HG03460 (cell line): ENCODE measurements at regions not wholly inside any gene's neighbourhood (a gene's known extent, or its start where the extent isn't known, plus 50 kb on each side); places are given as distances from the start of the nearest gene placed in this dataset.

Experiments
- ATAC-seq: cut with Tn5 transposase; IDR thresholded peaks from one replicate; pipeline ENCODE4 v1.9.1; 2021; ENCODE audit not compliant: unreplicated experiment

GRCh38 chr5:21185536-21185935, 1197.5 kb upstream of the CDH18 start:
- ATAC-seq, result no peak

GRCh38 chr5:21184581-21184980, 1196.6 kb upstream of the CDH18 start:
- ATAC-seq, result no peak

GRCh38 chr5:21181609-21182125, 1193.7 kb upstream of the CDH18 start:
- ATAC-seq, result no peak

GRCh38 chr5:21173526-21173925, 1185.5 kb upstream of the CDH18 start:
- no peak for ATAC-seq

GRCh38 chr5:21173036-21173435, 1185.0 kb upstream of the CDH18 start:
- no peak for ATAC-seq

GRCh38 chr5:21171038-21171437, 1183.0 kb upstream of the CDH18 start:
- no peak for ATAC-seq

- no peak for ATAC-seq
Observed at GRCh38 chr5:21168557-21168956, 1180.6 kb upstream of the CDH18 start.

- no peak for ATAC-seq
Observed at GRCh38 chr5:21165344-21165743, 1177.3 kb upstream of the CDH18 start.

- ATAC-seq, result no peak
Observed at GRCh38 chr5:21164425-21164824, 1176.4 kb upstream of the CDH18 start.

- no peak for ATAC-seq
Observed at GRCh38 chr5:21159510-21160059, 1171.6 kb upstream of the CDH18 start.

- no peak for ATAC-seq
Observed at GRCh38 chr5:21154526-21154925, 1166.5 kb upstream of the CDH18 start.

GRCh38 chr5:21152611-21153010, 1164.6 kb upstream of the CDH18 start:
- no peak for ATAC-seq

- no peak for ATAC-seq
Observed at GRCh38 chr5:21145376-21145775, 1157.4 kb upstream of the CDH18 start.

GRCh38 chr5:21143686-21144085, 1155.7 kb upstream of the CDH18 start:
- ATAC-seq, result no peak

- no peak for ATAC-seq
Observed at GRCh38 chr5:21142791-21143190, 1154.8 kb upstream of the CDH18 start.

GRCh38 chr5:21140987-21141386, 1153.0 kb upstream of the CDH18 start:
- ATAC-seq, result no peak

- no peak for ATAC-seq
Observed at GRCh38 chr5:21126236-21126635, 1138.2 kb upstream of the CDH18 start.

- no peak for ATAC-seq
Observed at GRCh38 chr5:21125238-21125983, 1137.4 kb upstream of the CDH18 start.

- ATAC-seq, result no peak
Observed at GRCh38 chr5:21121213-21121612, 1133.2 kb upstream of the CDH18 start.

- no peak for ATAC-seq
Observed at GRCh38 chr5:21097661-21098060, 1109.7 kb upstream of the CDH18 start.

- no peak for ATAC-seq
Observed at GRCh38 chr5:21094619-21095018, 1106.6 kb upstream of the CDH18 start.

- no peak for ATAC-seq
Observed at GRCh38 chr5:21087766-21088165, 1099.8 kb upstream of the CDH18 start.

GRCh38 chr5:21085791-21086190, 1097.8 kb upstream of the CDH18 start:
- no peak for ATAC-seq
